Urothelium cell line (cell line): ENCODE measurements at regions not wholly inside any gene's neighbourhood (a gene's known extent, or its start where the extent isn't known, plus 50 kb on each side); places are given as distances from the start of the nearest gene placed in this dataset.

Experiments used
- DNase-seq: peaks from one replicate; pipeline ENCODE4 v3.0.0; 2011; ENCODE audit warnings: low spot score, mixed read lengths
- FAIRE-seq: peaks from 2 replicates; lab custom pipeline; 2011; peaks lifted over from hg19 to GRCh38; lab: Jason Lieb, UNC

GRCh38 chr9:2559192-2560152, 62.1 kb upstream of the VLDLR start:
- FAIRE-seq (peak; percentile 77), DNase-seq (peak; percentile 70)

- FAIRE-seq (no peak), DNase-seq (no peak)
Observed at GRCh38 chr9:2560180-2560579, 61.4 kb upstream of the VLDLR start.

- FAIRE-seq (no peak), DNase-seq (no peak)
Observed at GRCh38 chr9:2565676-2566340, 55.8 kb upstream of the VLDLR start.

- FAIRE-seq (no peak), DNase-seq (no peak)
Observed at GRCh38 chr9:2567922-2568321, 53.7 kb upstream of the VLDLR start.

GRCh38 chr9:2568689-2569088, 52.9 kb upstream of the VLDLR start:
- no peak for FAIRE-seq
- DNase-seq, result no peak

- DNase-seq (peak; percentile 64), FAIRE-seq (no peak)
Observed at GRCh38 chr9:2570615-2571479, 50.7 kb upstream of the VLDLR start.
